Common myeloid progenitor, CD34-positive (primary cell): ENCODE measurements at regions not wholly inside any gene's neighbourhood (a gene's known extent, or its start where the extent isn't known, plus 50 kb on each side); places are given as distances from the start of the nearest gene placed in this dataset.
"Not testable (repeated sequence)": the region's sequence is repeated elsewhere in the genome, so short reads cannot be mapped to it uniquely, and the experiment has no call there.

Experiments used
- CTCF ChIA-PET: fragments of 350-600 bp; sonication (Branson Sonifier 250); formaldehyde crosslinking; loops from one replicate; lab custom pipeline; 2021; ENCODE audit warnings: antibody characterized with exemption; lab: Charles Lee
- POLR2A ChIA-PET: fragments of 350-600 bp; sonication (Branson Sonifier 250); formaldehyde crosslinking; loops from one replicate; lab custom pipeline; 2021; ENCODE audit warnings: antibody characterized with exemption; lab: Charles Lee
- DNase-seq, 3 donors: peaks; one replicate each; pipeline versions ENCODE4 v3.0.0 to v3.0.0-alpha.2; 2013
- H3K27ac ChIP-seq, 2 experiments: 1 replicate in 1 of 2; 2 replicates in 1 of 2; pipeline ENCODE4 v1.7.0; 2013; ENCODE audit warnings: inconsistent platforms in 2 of 2, low read length in 2 of 2, mild to moderate bottlenecking in 2 of 2, low read depth in 1 of 2, moderate library complexity in 1 of 2; ENCODE audit not compliant: severe bottlenecking in 2 of 2, insufficient read depth in 1 of 2, poor library complexity in 1 of 2
- H3K27me3 ChIP-seq, 5 experiments: replicated peaks in 2 of 5; 1 replicate in 3 of 5; 2 replicates in 2 of 5; pipeline versions ENCODE4 v1.6.1 to v1.7.0; 2013; ENCODE audit warnings: low read length in 4 of 5, mild to moderate bottlenecking in 2 of 5, moderate library complexity in 2 of 5, inconsistent platforms in 1 of 5; ENCODE audit not compliant: insufficient read depth in 5 of 5, control insufficient read depth in 4 of 5
- H3K36me3 ChIP-seq, 4 experiments: 1 replicate in 2 of 4; 2 replicates in 2 of 4; pipeline versions ENCODE4 v1.6.1 to v1.7.0; 2013; ENCODE audit warnings: low read length in 3 of 4, control low read depth in 1 of 4, mild to moderate bottlenecking in 1 of 4; ENCODE audit not compliant: control insufficient read depth in 4 of 4, insufficient read depth in 4 of 4
- H3K4me1 ChIP-seq, 4 experiments: 1 replicate in 3 of 4; 2 replicates in 1 of 4; pipeline versions ENCODE4 v1.6.1 to v1.7.1; 2013; ENCODE audit warnings: low read length in 3 of 4, mild to moderate bottlenecking in 3 of 4, control low read depth in 1 of 4, inconsistent platforms in 1 of 4, moderate library complexity in 1 of 4; ENCODE audit not compliant: control insufficient read depth in 4 of 4, insufficient read depth in 4 of 4; ENCODE audit errors: control extremely low read depth in 1 of 4
- H3K4me3 ChIP-seq, 7 experiments: 1 replicate in 4 of 7; 2 replicates in 3 of 7; pipeline versions ENCODE4 v1.5.1 to v1.7.0; 2013; ENCODE audit warnings: mild to moderate bottlenecking in 7 of 7, low read length in 6 of 7, moderate library complexity in 6 of 7, inconsistent platforms in 2 of 7, low read depth in 2 of 7, control low read depth in 1 of 7; ENCODE audit not compliant: insufficient read depth in 4 of 7, control insufficient read depth in 1 of 7; ENCODE audit errors: extremely low read depth in 1 of 7
- H3K9me3 ChIP-seq, 5 experiments: 1 replicate in 4 of 5; 2 replicates in 1 of 5; pipeline versions ENCODE4 v1.6.1 to v1.7.1; 2013; ENCODE audit warnings: low read length in 4 of 5, mild to moderate bottlenecking in 2 of 5, inconsistent platforms in 1 of 5, low read depth in 1 of 5, moderate library complexity in 1 of 5; ENCODE audit not compliant: control insufficient read depth in 4 of 5, insufficient read depth in 2 of 5; ENCODE audit errors: control extremely low read depth in 1 of 5
- WGBS: methylation state at CpG from one replicate; pipeline ENCODE4 v1.1.5; 2013; ENCODE audit not compliant: insufficient coverage; 5-methylcytosine and 5-hydroxymethylcytosine counted together

GRCh38 chr10:64555666-64556065 lies 1034.5 kb downstream of the REEP3 start:
- H3K9me3 ChIP-seq, result no peaks in the 10 kb centered on the region
- H3K27ac ChIP-seq, result no peak overlapping the region
- 88% methylated on average over 4 of the region's 5 CpGs for WGBS
- no peak overlapping the region for H3K4me3 ChIP-seq
- ChIA-PET POLR2A (no interaction called here), CTCF (no interaction called here)
- H3K36me3 ChIP-seq, result no peaks in the 10 kb centered on the region
- no peaks in the 10 kb centered on the region for H3K27me3 ChIP-seq
- DNase-seq, result no peak
- no peaks in the 10 kb centered on the region for H3K4me1 ChIP-seq

GRCh38 chr10:64558094-64558835 lies 1037.1 kb downstream of the REEP3 start:
- ChIA-PET POLR2A (no interaction called here), CTCF (no interaction called here)
- Histone ChIP-seq H3K27me3 (no peaks in the 10 kb centered on the region), H3K4me1 (no peaks in the 10 kb centered on the region), H3K9me3 (no peaks in the 10 kb centered on the region), H3K4me3 (no peak overlapping the region), H3K27ac (no peak overlapping the region), H3K36me3 (no peaks in the 10 kb centered on the region)
- DNase-seq, result no peak
- WGBS, result 99% methylated on average over 5 of the region's 5 CpGs

- no peak overlapping the region for H3K27ac ChIP-seq
- peaks cover 0 to 5% (median 0%) of the 10 kb centered on the region in 5 experiments for H3K9me3 ChIP-seq
- no peak for DNase-seq
- H3K4me3 ChIP-seq, result no peak overlapping the region
- WGBS, result no CpG with 5 or more reads among the region's 1 CpG
- no peaks in the 10 kb centered on the region for H3K4me1 ChIP-seq
- ChIA-PET POLR2A (no interaction called here), CTCF (no interaction called here)
- no peaks in the 10 kb centered on the region for H3K36me3 ChIP-seq
- H3K27me3 ChIP-seq, result no peaks in the 10 kb centered on the region
These were observed 1049.9 kb downstream of the REEP3 start for GRCh38 chr10:64571056-64571455.

- Histone ChIP-seq H3K4me1 (no peaks in the 10 kb centered on the region), H3K27ac (no peak overlapping the region), H3K27me3 (no peaks in the 10 kb centered on the region), H3K36me3 (no peaks in the 10 kb centered on the region), H3K9me3 (peaks cover 0 to 2% (median 0%) of the 10 kb centered on the region in 5 experiments), H3K4me3 (no peak overlapping the region)
- DNase-seq, result no peak
- WGBS, result no CpG with 5 or more reads among the region's 1 CpG
- POLR2A ChIA-PET, result no interaction called here
- CTCF ChIA-PET, result no interaction called here
These were observed 1052.6 kb downstream of the REEP3 start for GRCh38 chr10:64573623-64574325.

- Histone ChIP-seq H3K4me1 (no peaks in the 10 kb centered on the region), H3K9me3 (no peaks in the 10 kb centered on the region), H3K27ac (no peak overlapping the region), H3K36me3 (no peaks in the 10 kb centered on the region), H3K4me3 (no peak overlapping the region), H3K27me3 (no peaks in the 10 kb centered on the region)
- DNase-seq, result no peak
- ChIA-PET CTCF (no interaction called here), POLR2A (no interaction called here)
- WGBS, result 91% methylated on average over 2 of the region's 2 CpGs
These were observed 1053.2 kb downstream of the REEP3 start for GRCh38 chr10:64574371-64574770.

- no peaks in the 10 kb centered on the region for H3K4me1 ChIP-seq
- ChIA-PET POLR2A (no interaction called here), CTCF (no interaction called here)
- no peak for DNase-seq
- no peak overlapping the region for H3K4me3 ChIP-seq
- H3K27me3 ChIP-seq, result no peaks in the 10 kb centered on the region
- H3K9me3 ChIP-seq, result no peaks in the 10 kb centered on the region
- H3K27ac ChIP-seq, result no peak overlapping the region
- H3K36me3 ChIP-seq, result no peaks in the 10 kb centered on the region
- WGBS, result 96% methylated on average over 9 of the region's 10 CpGs
These were observed 1055.3 kb downstream of the REEP3 start for GRCh38 chr10:64576497-64576896.

- H3K36me3 ChIP-seq, DNase-seq, H3K9me3 ChIP-seq, H3K27ac ChIP-seq, CTCF ChIA-PET, H3K4me1 ChIP-seq, H3K27me3 ChIP-seq, H3K4me3 ChIP-seq, POLR2A ChIA-PET: not testable (repeated sequence)
- WGBS, result 93% methylated on average over 3 of the region's 6 CpGs
These were observed 1057.6 kb downstream of the REEP3 start for GRCh38 chr10:64578757-64579156.
